HCT116 (cell line): ENCODE measurements at regions not wholly inside any gene's neighbourhood (a gene's known extent, or its start where the extent isn't known, plus 50 kb on each side); places are given as distances from the start of the nearest gene placed in this dataset.

Experiments used
- ATAC-seq: fragments of 200-7000 bp; cut with Tn5 transposase; 2 replicates; pipeline ENCODE4 v1.9.1; 2020; ENCODE audit warnings: mild to moderate bottlenecking, moderate library complexity
- BruUV-seq: library from RNA; stranded (reverse); fragments of 400-500 nt; replicated peaks from 2 replicates; lab custom pipeline; 2021; lab: Mats Ljungman, UMichigan
- CTCF ChIA-PET: fragments of 300-600 bp; sonication (Branson Sonifier 250); formaldehyde crosslinking; loops from one replicate; lab custom pipeline; 2021; ENCODE audit warnings: antibody characterized with exemption; lab: Charles Lee
- POLR2A ChIA-PET: fragments of 300-600, 350-600 bp; sonication (Branson Sonifier 250); formaldehyde crosslinking; loops from one replicate; lab custom pipeline; 2021; ENCODE audit warnings: antibody characterized with exemption; lab: Charles Lee
- RAD21 ChIA-PET, 2 experiments: fragments of 300-600 bp; sonication (Branson Sonifier 250); formaldehyde crosslinking; loops; one replicate each; lab custom pipeline; 2023; ENCODE audit warnings: low total read pairs in 2 of 2; ENCODE audit not compliant: uncharacterized antibody in 2 of 2, unreplicated experiment in 2 of 2, low non-redundant PET in 1 of 2; lab: Charles Lee
- DNase-seq: peaks from one replicate; pipeline ENCODE4 v3.0.0-alpha.2; 2010; ENCODE audit warnings: low read depth, low spot score
- H2AFZ ChIP-seq: fragments of 200-600 bp; shearing (Covaris generic), sonication (generic); 2 replicates; pipeline ENCODE4 v1.6.1; 2017; ENCODE audit warnings: low read depth, mixed run types, mixed read lengths, antibody characterized with exemption, low read length; ENCODE audit not compliant: poor library complexity, severe bottlenecking
- H3K27ac ChIP-seq: 2 replicates; pipeline ENCODE4 v1.5.1; 2012; ENCODE audit warnings: low read depth, low read length
- H3K27me3 ChIP-seq: fragments of 200-600 bp; sonication (generic); 2 replicates; pipeline ENCODE4 v1.6.1; 2016; ENCODE audit warnings: mixed run types, low read length, mixed read lengths; ENCODE audit not compliant: insufficient read depth
- H3K36me3 ChIP-seq, 2 experiments: fragments of 200-500 bp in 1 of 2; fragments of 200-600 bp in 1 of 2; sonication (Bioruptor generic) in 1 of 2; sonication (generic) in 1 of 2; 2 replicates each; pipeline versions ENCODE4 v1.5.1 to v1.6.1; 2014 to 2016; ENCODE audit warnings: low read length in 2 of 2, inconsistent platforms in 1 of 2, mixed read lengths in 1 of 2, mixed run types in 1 of 2; ENCODE audit not compliant: insufficient read depth in 2 of 2, control insufficient read depth in 1 of 2
- H3K4me1 ChIP-seq, 2 experiments: fragments of 200-600 bp in 1 of 2; sonication (generic) in 1 of 2; 2 replicates each; pipeline versions ENCODE4 v1.5.1 to v1.6.1; 2012 to 2017; ENCODE audit warnings: low read length in 2 of 2, inconsistent platforms in 1 of 2, mild to moderate bottlenecking in 1 of 2, mixed read lengths in 1 of 2, mixed run types in 1 of 2, moderate library complexity in 1 of 2; ENCODE audit not compliant: insufficient read depth in 2 of 2, control insufficient read depth in 1 of 2
- H3K4me2 ChIP-seq: fragments of 200-600 bp; sonication (generic); 2 replicates; pipeline ENCODE4 v1.6.1; 2017; ENCODE audit warnings: mixed run types, low read length, mixed read lengths
- H3K4me3 ChIP-seq, 2 experiments: fragments of 200-600 bp in 1 of 2; sonication (generic) in 1 of 2; replicated peaks in 1 of 2; 2 replicates each; pipeline ENCODE4 v1.5.1; 2011 to 2016; ENCODE audit warnings: low read length in 2 of 2, control low read depth in 1 of 2, low read depth in 1 of 2, mild to moderate bottlenecking in 1 of 2, mixed read lengths in 1 of 2, mixed run types in 1 of 2
- H3K79me2 ChIP-seq: fragments of 200-600 bp; sonication (generic); 2 replicates; pipeline ENCODE4 v1.6.1; 2017; ENCODE audit warnings: mild to moderate bottlenecking, mixed run types, low read length, moderate library complexity, mixed read lengths; ENCODE audit not compliant: insufficient read depth
- H3K9ac ChIP-seq: fragments of 200-600 bp; sonication (generic); 2 replicates; pipeline ENCODE4 v1.6.1; 2016; ENCODE audit warnings: low read length, mixed read lengths
- H3K9me2 ChIP-seq: fragments of 200-600 bp; sonication (generic), shearing (Covaris generic); 2 replicates; pipeline ENCODE4 v1.6.1; 2017; ENCODE audit warnings: mixed run types, mild to moderate bottlenecking, moderate library complexity; ENCODE audit not compliant: insufficient read depth
- H3K9me3 ChIP-seq, 2 experiments: fragments of 200-500 bp in 1 of 2; fragments of 200-600 bp in 1 of 2; sonication (Bioruptor generic) in 1 of 2; sonication (generic) in 1 of 2; 2 replicates each; pipeline ENCODE4 v1.6.1; 2014 to 2017; ENCODE audit warnings: low read length in 2 of 2, mixed read lengths in 2 of 2, inconsistent platforms in 1 of 2, low read depth in 1 of 2, mild to moderate bottlenecking in 1 of 2, mixed run types in 1 of 2, moderate library complexity in 1 of 2; ENCODE audit not compliant: control insufficient read depth in 1 of 2, insufficient read depth in 1 of 2
- H4K20me1 ChIP-seq: fragments of 200-600 bp; sonication (generic), shearing (Covaris generic); 2 replicates; pipeline ENCODE4 v1.6.1; 2017; ENCODE audit warnings: mixed run types, mild to moderate bottlenecking, moderate library complexity; ENCODE audit not compliant: insufficient read depth
- CBX3 ChIP-seq: IDR thresholded peaks from 2 replicates; pipeline ENCODE4 v1.6.1; 2012; ENCODE audit warnings: low read depth
- CEBPB ChIP-seq: IDR thresholded peaks from 2 replicates; pipeline ENCODE4 v1.6.1; 2012; ENCODE audit warnings: low read depth
- FOSL1 ChIP-seq: IDR thresholded peaks from 2 replicates; pipeline ENCODE4 v1.6.1; 2012; ENCODE audit warnings: low read depth
- POLR2AphosphoS5 ChIP-seq: IDR thresholded peaks from 2 replicates; pipeline ENCODE4 v1.6.1; 2011; ENCODE audit warnings: mild to moderate bottlenecking, low read depth, low read length, moderate library complexity
- SIN3A ChIP-seq: IDR thresholded peaks from 2 replicates; pipeline ENCODE4 v1.6.1; 2012; ENCODE audit warnings: low read depth
- SRF ChIP-seq: IDR thresholded peaks from 2 replicates; pipeline ENCODE4 v1.6.1; 2012; ENCODE audit warnings: low read depth
- TCF7L2 ChIP-seq: IDR thresholded peaks from 2 replicates; pipeline ENCODE4 v1.7.0; 2011; ENCODE audit warnings: borderline replicate concordance, inconsistent platforms; ENCODE audit not compliant: insufficient read depth, insufficient read length; ENCODE audit errors: extremely low read depth
- ZNF274 ChIP-seq: fragments of 200-500 bp; sonication (Bioruptor generic); IDR thresholded peaks from 2 replicates; pipeline ENCODE4 v1.6.1; 2014; ENCODE audit warnings: mild to moderate bottlenecking, low read depth, low read length, inconsistent platforms
- intact Hi-C: fragments of 100-400 bp; cut with micrococcal nuclease; formaldehyde crosslinking; loops from 2 replicates; pipeline ENCODE4 v1.10.0; 2022
- TF ChIP-seq, protein P1 (sequence below): IDR thresholded peaks from 2 replicates; pipeline ENCODE4 v1.6.1; 2011; ENCODE audit warnings: mild to moderate bottlenecking, low read length, moderate library complexity; ENCODE audit not compliant: insufficient replicate concordance; ENCODE audit errors: extremely low read depth
- TF ChIP-seq, protein P2 (sequence below): IDR thresholded peaks from 2 replicates; pipeline ENCODE4 v1.6.1; 2012

DNA sequence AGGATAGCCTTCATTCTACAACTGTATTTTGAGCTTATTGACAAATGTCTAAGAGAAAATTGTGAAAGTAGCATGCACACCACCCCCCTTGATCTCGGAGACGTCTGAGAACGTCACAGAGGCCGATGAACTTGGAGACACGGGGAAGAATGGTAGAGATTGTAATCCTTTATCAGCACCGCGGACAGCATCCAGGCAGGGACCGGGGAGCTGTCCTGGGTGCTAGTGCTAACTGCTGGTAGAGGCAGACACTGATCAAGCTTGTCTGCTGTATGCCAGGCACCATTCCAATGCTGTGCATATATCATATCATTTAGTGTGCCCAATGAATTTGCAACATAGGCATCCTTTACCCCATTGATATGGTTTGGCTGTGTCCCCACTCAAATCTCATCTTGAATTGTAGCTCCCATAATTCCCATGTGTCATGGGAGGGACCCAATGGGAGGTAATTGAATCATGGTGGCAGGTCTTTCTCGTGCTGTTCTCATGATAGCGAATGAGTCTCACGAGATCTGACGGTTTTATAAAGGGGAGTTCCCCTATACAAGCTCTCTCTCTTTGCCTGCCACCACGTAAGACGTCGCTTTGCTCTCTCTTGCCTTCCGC, 98.8 kb downstream of the LHX2 start:
- CTCF ChIA-PET = no interaction called here
- ATAC-seq = peak; percentile 76

More for the DNA sequence above, 98.8 kb downstream of the LHX2 start:
- no peaks in the 10 kb centered on the region for H3K36me3 ChIP-seq
- H3K4me3 ChIP-seq = no peak overlapping the region
- POLR2A ChIA-PET = no interaction called here
- TF ChIP-seq SIN3A = peak; percentile 92
- peak; percentile 48; the same call in 1 of the 2 replicates for TF ChIP-seq POLR2AphosphoS5
- no peak for TF ChIP-seq ZNF274
- TF ChIP-seq CEBPB = no peak
- TF ChIP-seq TCF7L2 = peak; percentile 21
- TF ChIP-seq, protein P1, sequence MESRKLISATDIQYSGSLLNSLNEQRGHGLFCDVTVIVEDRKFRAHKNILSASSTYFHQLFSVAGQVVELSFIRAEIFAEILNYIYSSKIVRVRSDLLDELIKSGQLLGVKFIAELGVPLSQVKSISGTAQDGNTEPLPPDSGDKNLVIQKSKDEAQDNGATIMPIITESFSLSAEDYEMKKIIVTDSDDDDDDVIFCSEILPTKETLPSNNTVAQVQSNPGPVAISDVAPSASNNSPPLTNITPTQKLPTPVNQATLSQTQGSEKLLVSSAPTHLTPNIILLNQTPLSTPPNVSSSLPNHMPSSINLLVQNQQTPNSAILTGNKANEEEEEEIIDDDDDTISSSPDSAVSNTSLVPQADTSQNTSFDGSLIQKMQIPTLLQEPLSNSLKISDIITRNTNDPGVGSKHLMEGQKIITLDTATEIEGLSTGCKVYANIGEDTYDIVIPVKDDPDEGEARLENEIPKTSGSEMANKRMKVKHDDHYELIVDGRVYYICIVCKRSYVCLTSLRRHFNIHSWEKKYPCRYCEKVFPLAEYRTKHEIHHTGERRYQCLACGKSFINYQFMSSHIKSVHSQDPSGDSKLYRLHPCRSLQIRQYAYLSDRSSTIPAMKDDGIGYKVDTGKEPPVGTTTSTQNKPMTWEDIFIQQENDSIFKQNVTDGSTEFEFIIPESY = no peak
- TF ChIP-seq, protein P2, sequence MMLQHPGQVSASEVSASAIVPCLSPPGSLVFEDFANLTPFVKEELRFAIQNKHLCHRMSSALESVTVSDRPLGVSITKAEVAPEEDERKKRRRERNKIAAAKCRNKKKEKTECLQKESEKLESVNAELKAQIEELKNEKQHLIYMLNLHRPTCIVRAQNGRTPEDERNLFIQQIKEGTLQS = no peak
- no peak for TF ChIP-seq SRF
- peak; percentile 86 for TF ChIP-seq CBX3
- no peak for TF ChIP-seq FOSL1
- TF ChIP-seq, all 23 proteins: peak for 4
- no peak overlapping the region for H3K4me2 ChIP-seq
- no peaks in the 10 kb centered on the region for H3K9me2 ChIP-seq
- no peak overlapping the region for H3K27ac ChIP-seq
- H2AFZ ChIP-seq = no peak overlapping the region
- H3K9ac ChIP-seq = no peak overlapping the region
- H3K9me3 ChIP-seq = no peaks in the 10 kb centered on the region
- H3K27me3 ChIP-seq = peaks cover 9% of the 10 kb centered on the region; the same call in 1 of the 2 replicates
- BruUV-seq = no TSS peak
- no peaks in the 10 kb centered on the region for H3K79me2 ChIP-seq
- no peaks in the 10 kb centered on the region for H3K4me1 ChIP-seq
- RAD21 ChIA-PET = no interaction called here
- intact Hi-C loops = no loop called here
- H4K20me1 ChIP-seq = no peaks in the 10 kb centered on the region
- DNase-seq = no peak
